Left renal pelvis (tissue), 4 donors: ENCODE measurements at regions not wholly inside any gene's neighbourhood (a gene's known extent, or its start where the extent isn't known, plus 50 kb on each side); places are given as distances from the start of the nearest gene placed in this dataset.
"Not testable (repeated sequence)": the region's sequence is repeated elsewhere in the genome, so short reads cannot be mapped to it uniquely, and the experiment has no call there.

Source experiments
- DNase-seq, 4 donors: peaks; one replicate each; pipeline ENCODE4 v3.0.0-alpha.2; 2013; ENCODE audit warnings: low read depth in 4 of 4, low spot score in 3 of 4

GRCh38 chr10:52477305-52477704 is 163.2 kb downstream of the DKK1 start:
- DNase-seq = no peak

GRCh38 chr10:52479567-52479966 is 165.5 kb downstream of the DKK1 start:
- no peak for DNase-seq

GRCh38 chr10:52481986-52482555 is 168.0 kb downstream of the DKK1 start:
- DNase-seq = no peak

GRCh38 chr10:52483587-52483986 is 169.5 kb downstream of the DKK1 start:
- no peak for DNase-seq

- no peak for DNase-seq
Observed at GRCh38 chr10:52484206-52485065, 170.4 kb downstream of the DKK1 start.

GRCh38 chr10:52485462-52485861 is 171.4 kb downstream of the DKK1 start:
- no peak for DNase-seq

GRCh38 chr10:52486840-52487611 is 172.9 kb downstream of the DKK1 start:
- DNase-seq = no peak

GRCh38 chr10:52488606-52489485 is 174.8 kb downstream of the DKK1 start:
- DNase-seq = peak in 1 of 4 donors; percentile 16

- DNase-seq = no peak
Observed at GRCh38 chr10:52491246-52491995, 177.3 kb downstream of the DKK1 start.

- DNase-seq = no peak
Observed at GRCh38 chr10:52499281-52499680, 185.2 kb downstream of the DKK1 start.

GRCh38 chr10:52500476-52500875 is 186.4 kb downstream of the DKK1 start:
- DNase-seq = no peak

GRCh38 chr10:52502237-52502636 is 188.2 kb downstream of the DKK1 start:
- no peak for DNase-seq

- not testable (repeated sequence) for DNase-seq
Observed at GRCh38 chr10:52505341-52505740, 191.3 kb downstream of the DKK1 start.

- no peak for DNase-seq
Observed at GRCh38 chr10:52514481-52514880, 200.4 kb downstream of the DKK1 start.

GRCh38 chr10:52517012-52517411 is 202.9 kb downstream of the DKK1 start:
- DNase-seq = no peak

- DNase-seq = no peak
Observed at GRCh38 chr10:52523696-52524095, 209.6 kb downstream of the DKK1 start.

GRCh38 chr10:52525761-52526160 is 211.7 kb downstream of the DKK1 start:
- no peak for DNase-seq

- DNase-seq = no peak
Observed at GRCh38 chr10:52526251-52526823, 212.3 kb downstream of the DKK1 start.

GRCh38 chr10:52532650-52533290 is 218.7 kb downstream of the DKK1 start:
- DNase-seq = no peak
